DND-41 (cell line): ENCODE measurements at regions not wholly inside any gene's neighbourhood (a gene's known extent, or its start where the extent isn't known, plus 50 kb on each side); places are given as distances from the start of the nearest gene placed in this dataset.

Experiments used
- EZH2 ChIP-seq: IDR thresholded peaks from 3 replicates; pipeline ENCODE4 v1.6.1; 2012; ENCODE audit warnings: borderline replicate concordance, low read depth, mild to moderate bottlenecking, moderate library complexity, low read length, inconsistent platforms; ENCODE audit not compliant: severe bottlenecking
- TF ChIP-seq, protein P1 (sequence below): IDR thresholded peaks from 2 replicates; pipeline ENCODE4 v1.5.1; 2012; ENCODE audit warnings: borderline replicate concordance, low read length, moderate library complexity, mild to moderate bottlenecking; ENCODE audit not compliant: poor library complexity, severe bottlenecking; ENCODE audit errors: extremely low read depth

DNA sequence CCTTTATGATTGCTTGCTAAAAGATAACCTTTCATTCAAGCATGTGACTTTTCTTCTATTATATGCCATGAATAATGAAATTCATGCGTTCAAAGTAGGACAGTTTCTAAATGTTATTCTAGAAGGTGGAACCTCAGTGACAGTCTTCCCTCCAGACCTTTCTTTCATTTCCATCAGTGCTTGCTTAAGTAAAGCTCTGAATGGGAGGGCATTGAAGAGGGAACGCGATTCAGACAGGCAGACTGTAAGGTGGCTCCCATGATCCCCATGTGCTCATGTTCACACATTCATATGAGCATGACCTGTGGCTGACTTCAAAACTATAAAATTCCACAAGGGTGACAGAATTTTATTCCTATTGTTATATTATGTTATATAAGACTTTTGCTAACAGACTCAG lies 1367.3 kb upstream of the IGFBP7 start:
- TF ChIP-seq, protein P1, sequence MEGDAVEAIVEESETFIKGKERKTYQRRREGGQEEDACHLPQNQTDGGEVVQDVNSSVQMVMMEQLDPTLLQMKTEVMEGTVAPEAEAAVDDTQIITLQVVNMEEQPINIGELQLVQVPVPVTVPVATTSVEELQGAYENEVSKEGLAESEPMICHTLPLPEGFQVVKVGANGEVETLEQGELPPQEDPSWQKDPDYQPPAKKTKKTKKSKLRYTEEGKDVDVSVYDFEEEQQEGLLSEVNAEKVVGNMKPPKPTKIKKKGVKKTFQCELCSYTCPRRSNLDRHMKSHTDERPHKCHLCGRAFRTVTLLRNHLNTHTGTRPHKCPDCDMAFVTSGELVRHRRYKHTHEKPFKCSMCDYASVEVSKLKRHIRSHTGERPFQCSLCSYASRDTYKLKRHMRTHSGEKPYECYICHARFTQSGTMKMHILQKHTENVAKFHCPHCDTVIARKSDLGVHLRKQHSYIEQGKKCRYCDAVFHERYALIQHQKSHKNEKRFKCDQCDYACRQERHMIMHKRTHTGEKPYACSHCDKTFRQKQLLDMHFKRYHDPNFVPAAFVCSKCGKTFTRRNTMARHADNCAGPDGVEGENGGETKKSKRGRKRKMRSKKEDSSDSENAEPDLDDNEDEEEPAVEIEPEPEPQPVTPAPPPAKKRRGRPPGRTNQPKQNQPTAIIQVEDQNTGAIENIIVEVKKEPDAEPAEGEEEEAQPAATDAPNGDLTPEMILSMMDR = no peak
- TF ChIP-seq EZH2 = no peak
